ENCODE measurements at regions not wholly inside any gene's neighbourhood (a gene's known extent, or its start where the extent isn't known, plus 50 kb on each side); places are given as distances from the start of the nearest gene placed in this dataset.

DNA sequence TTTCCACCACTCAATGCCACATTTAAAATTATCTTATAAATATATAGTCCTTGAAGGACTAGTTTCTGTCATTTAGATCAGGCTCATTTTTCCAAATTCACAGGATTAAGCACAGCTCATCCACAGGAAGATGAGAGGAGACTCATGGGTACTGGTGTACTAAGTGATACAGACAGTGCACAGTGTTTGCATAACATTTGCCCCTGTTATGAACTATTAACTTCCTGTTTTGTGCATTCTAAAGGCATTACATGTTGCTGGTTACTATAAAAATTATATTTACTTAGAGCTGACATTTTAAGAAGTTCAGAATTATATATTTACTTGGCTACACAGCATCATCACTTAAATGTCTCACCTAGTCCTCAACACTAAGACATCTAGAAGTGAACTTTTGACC lies 772.0 kb downstream of the TECRL start:
- Histone ChIP-seq H2AFZ (ENCODE audit: low read length) (no peak overlapping the region), H3K4me3 (ENCODE audit: low read depth, low read length, poor library complexity, severe bottlenecking) (no peak overlapping the region), H3K4me1 (ENCODE audit: insufficient read depth, low read length, poor library complexity, severe bottlenecking) (no peaks in the 10 kb centered on the region), H4K20me1 (ENCODE audit: insufficient read depth, low read length) (no peaks in the 10 kb centered on the region), H3K79me2 (ENCODE audit: insufficient read depth, low read depth, low read length) (no peaks in the 10 kb centered on the region), H3K4me2 (ENCODE audit: low read length) (no peak overlapping the region), H3K9me2 (ENCODE audit: insufficient read depth, low read length) (no peaks in the 10 kb centered on the region), H3K27ac (ENCODE audit: low read depth, low read length, poor library complexity, severe bottlenecking) (no peak overlapping the region), H3K9me3 (ENCODE audit: low read length) (no peaks in the 10 kb centered on the region), H3K36me3 (ENCODE audit: insufficient read depth, low read length) (no peaks in the 10 kb centered on the region)
- TF ChIP-seq, protein P1, sequence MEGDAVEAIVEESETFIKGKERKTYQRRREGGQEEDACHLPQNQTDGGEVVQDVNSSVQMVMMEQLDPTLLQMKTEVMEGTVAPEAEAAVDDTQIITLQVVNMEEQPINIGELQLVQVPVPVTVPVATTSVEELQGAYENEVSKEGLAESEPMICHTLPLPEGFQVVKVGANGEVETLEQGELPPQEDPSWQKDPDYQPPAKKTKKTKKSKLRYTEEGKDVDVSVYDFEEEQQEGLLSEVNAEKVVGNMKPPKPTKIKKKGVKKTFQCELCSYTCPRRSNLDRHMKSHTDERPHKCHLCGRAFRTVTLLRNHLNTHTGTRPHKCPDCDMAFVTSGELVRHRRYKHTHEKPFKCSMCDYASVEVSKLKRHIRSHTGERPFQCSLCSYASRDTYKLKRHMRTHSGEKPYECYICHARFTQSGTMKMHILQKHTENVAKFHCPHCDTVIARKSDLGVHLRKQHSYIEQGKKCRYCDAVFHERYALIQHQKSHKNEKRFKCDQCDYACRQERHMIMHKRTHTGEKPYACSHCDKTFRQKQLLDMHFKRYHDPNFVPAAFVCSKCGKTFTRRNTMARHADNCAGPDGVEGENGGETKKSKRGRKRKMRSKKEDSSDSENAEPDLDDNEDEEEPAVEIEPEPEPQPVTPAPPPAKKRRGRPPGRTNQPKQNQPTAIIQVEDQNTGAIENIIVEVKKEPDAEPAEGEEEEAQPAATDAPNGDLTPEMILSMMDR (conservative IDR thresholded peaks at IDR 0.05; ENCODE audit: low read length): no peak
- TF ChIP-seq EZH2phosphoT487 (IDR thresholded peaks at IDR 0.05; ENCODE audit: borderline replicate concordance, low read depth, low read length): no peak
- CTCF ChIA-PET (ENCODE audit: unreplicated experiment): no interaction called here
- BruUV-seq (replicated peaks): no TSS peak
- POLR2A ChIA-PET: interaction anchor here (0.7 kb wide), 1 partner anchor 25 kb away, joined by 3 read pairs; no protein-coding TSS in a partner anchor
- intact Hi-C loops (cut with micrococcal nuclease; ENCODE audit: unreplicated experiment): no loop called here
- no peak for DNase-seq (ENCODE audit: low spot score)

DNA sequence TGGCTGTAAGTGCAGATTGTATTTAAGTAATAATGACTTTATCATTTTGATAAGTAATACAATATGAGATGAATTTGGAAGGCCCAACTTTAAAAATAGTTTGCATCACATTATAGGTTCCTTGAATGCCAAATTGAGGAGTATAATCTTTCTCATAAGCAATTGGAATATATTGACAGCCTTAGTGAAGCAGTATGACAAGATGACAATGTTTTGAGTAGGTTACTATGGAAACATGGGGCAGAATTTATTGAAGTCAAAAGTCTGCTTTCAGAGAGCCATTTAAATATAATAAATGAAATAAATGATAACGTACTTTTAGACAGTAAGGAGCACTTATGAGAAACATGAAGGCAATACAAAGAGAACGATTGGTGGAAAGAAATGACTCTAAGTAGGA lies 776.4 kb downstream of the TECRL start:
- Histone ChIP-seq H3K79me2 (ENCODE audit: insufficient read depth, low read depth, low read length) (no peaks in the 10 kb centered on the region), H3K36me3 (ENCODE audit: insufficient read depth, low read length) (no peaks in the 10 kb centered on the region), H3K4me1 (ENCODE audit: insufficient read depth, low read length, poor library complexity, severe bottlenecking) (no peaks in the 10 kb centered on the region), H3K4me3 (ENCODE audit: low read depth, low read length, poor library complexity, severe bottlenecking) (no peak overlapping the region), H3K4me2 (ENCODE audit: low read length) (no peak overlapping the region), H2AFZ (ENCODE audit: low read length) (no peak overlapping the region), H3K27ac (ENCODE audit: low read depth, low read length, poor library complexity, severe bottlenecking) (no peak overlapping the region), H3K9me3 (ENCODE audit: low read length) (no peaks in the 10 kb centered on the region), H3K9me2 (ENCODE audit: insufficient read depth, low read length) (no peaks in the 10 kb centered on the region), H4K20me1 (ENCODE audit: insufficient read depth, low read length) (no peaks in the 10 kb centered on the region)
- BruUV-seq (replicated peaks): no TSS peak
- intact Hi-C loops (cut with micrococcal nuclease; ENCODE audit: unreplicated experiment): no loop called here
- ChIA-PET POLR2A (no interaction called here), CTCF (ENCODE audit: unreplicated experiment) (no interaction called here)
- no peak for TF ChIP-seq EZH2phosphoT487 (IDR thresholded peaks at IDR 0.05; ENCODE audit: borderline replicate concordance, low read depth, low read length)
- TF ChIP-seq, protein P1 (conservative IDR thresholded peaks at IDR 0.05; ENCODE audit: low read length): no peak
- DNase-seq (ENCODE audit: low spot score): no peak

DNA sequence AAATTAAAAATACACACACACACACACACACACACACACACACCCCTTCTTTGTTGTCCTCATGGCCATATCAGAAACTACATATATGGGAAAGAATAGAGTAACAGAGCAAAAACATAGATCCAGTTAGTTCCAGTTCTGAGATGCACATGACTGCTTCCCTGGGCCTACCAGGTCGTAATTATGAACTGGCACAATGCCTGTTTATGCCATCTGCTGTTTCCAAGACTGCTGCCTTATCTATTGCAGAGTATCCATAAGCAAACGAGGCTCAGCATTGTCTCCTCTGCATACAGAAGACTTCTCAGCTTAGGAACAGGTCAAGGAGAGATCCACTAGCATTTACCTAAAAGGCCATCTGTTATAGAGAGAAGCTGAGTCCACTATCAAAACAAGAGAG lies 789.0 kb downstream of the TECRL start:
- Histone ChIP-seq H2AFZ (ENCODE audit: low read length) (no peak overlapping the region), H3K4me1 (ENCODE audit: insufficient read depth, low read length, poor library complexity, severe bottlenecking) (no peaks in the 10 kb centered on the region), H3K36me3 (ENCODE audit: insufficient read depth, low read length) (no peaks in the 10 kb centered on the region), H3K9me2 (ENCODE audit: insufficient read depth, low read length) (no peaks in the 10 kb centered on the region), H3K4me2 (ENCODE audit: low read length) (no peak overlapping the region), H3K9me3 (ENCODE audit: low read length) (no peaks in the 10 kb centered on the region), H4K20me1 (ENCODE audit: insufficient read depth, low read length) (no peaks in the 10 kb centered on the region), H3K27ac (ENCODE audit: low read depth, low read length, poor library complexity, severe bottlenecking) (no peak overlapping the region), H3K4me3 (ENCODE audit: low read depth, low read length, poor library complexity, severe bottlenecking) (no peak overlapping the region), H3K79me2 (ENCODE audit: insufficient read depth, low read depth, low read length) (no peaks in the 10 kb centered on the region)
- TF ChIP-seq EZH2phosphoT487 (IDR thresholded peaks at IDR 0.05; ENCODE audit: borderline replicate concordance, low read depth, low read length): no peak
- TF ChIP-seq, protein P1 (conservative IDR thresholded peaks at IDR 0.05; ENCODE audit: low read length): no peak
- intact Hi-C loops (cut with micrococcal nuclease; ENCODE audit: unreplicated experiment): no loop called here
- ChIA-PET CTCF (ENCODE audit: unreplicated experiment) (no interaction called here), POLR2A (interaction anchor here (0.7 kb wide), 2 partner anchors 13 to 1893 kb away, joined by 3 read pairs; no protein-coding TSS in a partner anchor)
- BruUV-seq (replicated peaks): no TSS peak
- DNase-seq (ENCODE audit: low spot score): no peak

Data from OCI-LY7 (cell line).